ENCODE measurements at regions not wholly inside any gene's neighbourhood (a gene's known extent, or its start where the extent isn't known, plus 50 kb on each side); places are given as distances from the start of the nearest gene placed in this dataset.

- H3K4me3 ChIP-seq (ENCODE audit: low read depth, low read length), result no peak overlapping the region
- no peak for TF ChIP-seq CTCF (conservative IDR thresholded peaks at IDR 0.05; ENCODE audit: low read depth, low read length)
- no peak for DNase-seq (ENCODE audit: low read depth)
Measured at GRCh38 chr5:89998519-89999305, 410.8 kb downstream of the CETN3 start.

GRCh38 chr5:89996890-89997289 is 412.7 kb downstream of the CETN3 start:
- no peak for TF ChIP-seq CTCF (conservative IDR thresholded peaks at IDR 0.05; ENCODE audit: low read depth, low read length)

GRCh38 chr5:89996335-89996734 is 413.2 kb downstream of the CETN3 start:
- DNase-seq (ENCODE audit: low read depth), result no peak
- no peak for TF ChIP-seq CTCF (conservative IDR thresholded peaks at IDR 0.05; ENCODE audit: low read depth, low read length)
- H3K4me3 ChIP-seq (ENCODE audit: low read depth, low read length), result no peak overlapping the region

More at GRCh38 chr5:89996890-89997289, 412.7 kb downstream of the CETN3 start:
- no peak overlapping the region for H3K4me3 ChIP-seq (ENCODE audit: low read depth, low read length)
- DNase-seq (ENCODE audit: low read depth), result no peak

- no peak for DNase-seq (ENCODE audit: low read depth)
- TF ChIP-seq CTCF (conservative IDR thresholded peaks at IDR 0.05; ENCODE audit: low read depth, low read length), result no peak
- no peak overlapping the region for H3K4me3 ChIP-seq (ENCODE audit: low read depth, low read length)
Measured at GRCh38 chr5:89994266-89994665, 415.3 kb downstream of the CETN3 start.

GRCh38 chr5:89992201-89992600 is 417.4 kb downstream of the CETN3 start:
- no peak overlapping the region for H3K4me3 ChIP-seq (ENCODE audit: low read depth, low read length)
- no peak for DNase-seq (ENCODE audit: low read depth)
- TF ChIP-seq CTCF (conservative IDR thresholded peaks at IDR 0.05; ENCODE audit: low read depth, low read length), result no peak

GRCh38 chr5:89991592-89991991 is 418.0 kb downstream of the CETN3 start:
- DNase-seq (ENCODE audit: low read depth), result no peak
- no peak for TF ChIP-seq CTCF (conservative IDR thresholded peaks at IDR 0.05; ENCODE audit: low read depth, low read length)
- H3K4me3 ChIP-seq (ENCODE audit: low read depth, low read length), result no peak overlapping the region

- no peak overlapping the region for H3K4me3 ChIP-seq (ENCODE audit: low read depth, low read length)
- TF ChIP-seq CTCF (conservative IDR thresholded peaks at IDR 0.05; ENCODE audit: low read depth, low read length), result no peak
- DNase-seq (ENCODE audit: low read depth), result no peak
Measured at GRCh38 chr5:89989776-89990175, 419.8 kb downstream of the CETN3 start.
